GM12872 (cell line): ENCODE measurements at regions not wholly inside any gene's neighbourhood (a gene's known extent, or its start where the extent isn't known, plus 50 kb on each side); places are given as distances from the start of the nearest gene placed in this dataset.

ENCODE experiments used
- TF ChIP-seq, protein P1 (sequence below): IDR thresholded peaks from 3 replicates; pipeline ENCODE4 v1.5.1; 2011; ENCODE audit warnings: low read depth, mild to moderate bottlenecking, low read length, moderate library complexity; ENCODE audit not compliant: insufficient read depth

DNA sequence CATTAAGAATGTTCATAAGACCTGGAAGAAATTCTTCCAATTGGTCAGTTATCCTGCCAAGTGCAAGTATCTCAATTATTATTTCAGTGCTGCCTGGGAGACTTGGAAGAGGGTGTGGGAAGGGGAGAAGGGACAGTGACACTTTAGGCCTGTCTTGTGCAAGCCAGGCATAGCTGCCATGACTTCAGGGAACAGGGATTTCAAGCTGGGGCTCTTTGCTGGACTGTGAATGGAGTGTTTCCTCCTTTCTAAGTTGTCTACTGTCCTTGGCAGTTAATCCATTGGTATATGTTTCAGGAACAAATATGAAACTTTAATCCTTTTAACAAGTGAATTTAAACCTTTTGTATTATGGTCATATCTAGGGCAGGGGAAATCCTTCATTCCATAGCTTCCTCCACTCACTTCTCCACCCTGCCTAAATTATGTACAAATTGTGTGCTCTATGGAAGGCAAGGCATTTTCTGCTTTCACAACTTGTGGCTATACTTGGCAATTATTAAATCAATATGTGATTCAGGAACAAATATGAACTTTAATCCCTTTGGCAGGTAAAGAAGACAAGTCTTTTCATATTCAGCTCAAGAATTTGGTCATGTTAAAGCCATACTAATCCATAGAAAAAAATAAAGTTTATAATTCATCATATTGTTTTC, 72.7 kb upstream of the IL33 start:
- TF ChIP-seq, protein P1, sequence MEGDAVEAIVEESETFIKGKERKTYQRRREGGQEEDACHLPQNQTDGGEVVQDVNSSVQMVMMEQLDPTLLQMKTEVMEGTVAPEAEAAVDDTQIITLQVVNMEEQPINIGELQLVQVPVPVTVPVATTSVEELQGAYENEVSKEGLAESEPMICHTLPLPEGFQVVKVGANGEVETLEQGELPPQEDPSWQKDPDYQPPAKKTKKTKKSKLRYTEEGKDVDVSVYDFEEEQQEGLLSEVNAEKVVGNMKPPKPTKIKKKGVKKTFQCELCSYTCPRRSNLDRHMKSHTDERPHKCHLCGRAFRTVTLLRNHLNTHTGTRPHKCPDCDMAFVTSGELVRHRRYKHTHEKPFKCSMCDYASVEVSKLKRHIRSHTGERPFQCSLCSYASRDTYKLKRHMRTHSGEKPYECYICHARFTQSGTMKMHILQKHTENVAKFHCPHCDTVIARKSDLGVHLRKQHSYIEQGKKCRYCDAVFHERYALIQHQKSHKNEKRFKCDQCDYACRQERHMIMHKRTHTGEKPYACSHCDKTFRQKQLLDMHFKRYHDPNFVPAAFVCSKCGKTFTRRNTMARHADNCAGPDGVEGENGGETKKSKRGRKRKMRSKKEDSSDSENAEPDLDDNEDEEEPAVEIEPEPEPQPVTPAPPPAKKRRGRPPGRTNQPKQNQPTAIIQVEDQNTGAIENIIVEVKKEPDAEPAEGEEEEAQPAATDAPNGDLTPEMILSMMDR = no peak

DNA sequence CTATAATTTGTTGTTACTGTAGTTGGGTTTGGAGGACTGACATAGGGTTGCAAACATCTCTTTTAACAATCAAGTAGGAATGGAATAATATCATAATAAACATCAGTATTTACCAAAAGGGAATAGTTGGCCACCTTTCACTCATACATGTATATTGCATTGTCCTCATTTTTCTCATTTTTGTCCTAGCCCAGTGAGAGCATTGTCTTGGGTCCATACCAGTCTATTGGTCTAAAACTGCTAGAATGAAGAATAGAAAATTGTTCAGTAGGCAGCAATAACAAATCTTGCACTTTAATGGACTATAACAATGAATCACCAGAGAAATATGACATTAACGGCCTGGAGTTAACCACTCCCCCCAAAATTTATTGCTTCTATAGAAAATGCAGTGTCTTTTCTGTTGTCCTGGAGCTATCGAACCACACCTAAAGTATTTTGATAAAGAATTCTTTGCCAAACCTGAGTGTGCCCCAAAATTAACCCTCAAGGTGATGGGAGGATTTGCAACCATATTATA, 80.9 kb upstream of the IL33 start:
- TF ChIP-seq, protein P1 = no peak

DNA sequence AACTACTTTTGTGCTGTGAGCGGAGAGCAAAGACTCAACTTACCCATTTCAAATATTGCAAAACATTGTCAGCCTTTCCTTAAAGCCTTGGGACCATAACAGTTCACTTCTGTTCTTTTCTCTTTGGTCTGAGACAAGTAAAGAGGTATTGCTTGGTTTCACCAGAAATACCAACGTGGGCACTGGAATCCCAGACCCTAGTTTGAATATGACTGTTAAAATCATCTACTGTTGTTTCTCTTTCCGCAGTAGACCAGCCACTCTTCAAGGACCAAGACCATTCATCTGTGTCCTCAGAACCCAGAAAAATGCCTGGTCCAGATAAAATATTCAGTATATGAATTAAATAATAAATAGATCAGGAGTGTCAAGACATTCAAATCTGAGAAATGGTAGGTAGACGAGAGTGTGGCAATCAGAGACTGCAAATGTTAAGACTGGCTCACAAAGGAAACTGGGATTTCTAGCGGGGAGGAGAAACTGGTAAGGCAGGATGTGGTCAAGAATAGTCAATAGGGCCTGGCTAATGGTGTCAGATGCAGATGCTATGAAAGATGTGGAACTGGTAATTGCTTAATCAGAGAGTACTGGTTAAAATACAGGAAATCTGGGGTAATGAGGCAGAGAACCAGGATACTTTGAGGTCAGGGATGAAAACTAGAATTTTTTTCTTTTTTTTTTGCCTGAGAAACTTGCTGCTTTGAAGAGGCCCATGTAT, 82.1 kb upstream of the IL33 start:
- TF ChIP-seq, protein P1 = no peak

DNA sequence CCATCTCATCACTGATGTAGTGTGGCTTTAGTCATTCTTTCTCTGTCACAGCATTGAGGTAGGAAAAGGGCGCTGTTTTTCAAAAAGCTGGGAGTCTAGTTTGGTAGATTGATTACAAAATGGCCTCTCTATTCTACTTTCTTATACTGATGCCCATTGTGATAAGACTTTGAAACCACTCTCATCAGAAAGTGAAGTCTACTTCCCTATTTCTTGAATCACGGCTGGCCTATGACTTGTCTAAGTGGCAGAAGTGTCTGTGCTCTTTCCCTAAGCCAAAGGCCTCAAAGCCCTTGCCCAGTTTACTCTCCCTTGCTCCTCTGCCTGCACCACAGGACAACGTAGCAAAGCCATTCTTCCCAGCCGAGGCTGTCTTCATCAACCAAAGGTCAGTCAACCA, 83.0 kb upstream of the IL33 start:
- TF ChIP-seq, protein P1 = no peak

DNA sequence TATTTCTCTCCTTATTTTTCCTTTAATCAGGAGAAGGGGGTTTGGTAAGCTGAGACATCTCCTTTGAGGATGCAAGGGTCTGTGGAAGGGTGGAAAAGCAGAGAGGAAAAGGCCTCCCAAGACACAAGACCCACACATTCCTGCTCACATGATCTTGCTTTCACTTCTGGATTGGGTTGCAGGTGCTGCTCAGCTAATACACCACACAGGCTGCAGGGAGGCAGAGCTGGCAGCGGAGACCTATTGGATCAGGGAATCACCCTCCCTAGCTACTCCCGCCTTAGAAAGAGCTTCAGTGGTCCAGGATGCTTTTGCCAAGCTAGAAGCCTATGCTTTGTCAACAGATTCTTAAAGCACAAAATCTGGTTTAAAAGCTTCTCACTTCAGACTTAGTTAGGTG, 87.6 kb upstream of the IL33 start:
- TF ChIP-seq, protein P1 = no peak

DNA sequence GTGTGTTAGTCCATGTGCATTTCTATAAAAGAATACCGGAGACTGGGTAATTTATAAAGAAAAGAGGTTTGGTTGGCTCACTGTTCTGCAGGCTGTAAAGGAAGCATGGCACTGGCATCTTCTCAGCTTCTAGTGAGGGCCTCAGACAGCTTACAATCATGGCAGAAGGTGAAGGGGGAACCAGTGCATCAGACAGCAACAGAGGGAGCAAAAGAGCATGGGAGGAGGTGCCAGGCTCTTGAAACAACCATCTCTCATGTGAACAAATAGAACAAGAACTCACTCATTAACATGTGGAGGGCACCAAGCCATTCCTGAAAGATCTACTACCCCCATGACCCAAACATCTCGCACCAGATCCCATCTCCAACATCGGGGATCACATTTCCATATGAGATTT, 89.2 kb upstream of the IL33 start:
- TF ChIP-seq, protein P1 = no peak

DNA sequence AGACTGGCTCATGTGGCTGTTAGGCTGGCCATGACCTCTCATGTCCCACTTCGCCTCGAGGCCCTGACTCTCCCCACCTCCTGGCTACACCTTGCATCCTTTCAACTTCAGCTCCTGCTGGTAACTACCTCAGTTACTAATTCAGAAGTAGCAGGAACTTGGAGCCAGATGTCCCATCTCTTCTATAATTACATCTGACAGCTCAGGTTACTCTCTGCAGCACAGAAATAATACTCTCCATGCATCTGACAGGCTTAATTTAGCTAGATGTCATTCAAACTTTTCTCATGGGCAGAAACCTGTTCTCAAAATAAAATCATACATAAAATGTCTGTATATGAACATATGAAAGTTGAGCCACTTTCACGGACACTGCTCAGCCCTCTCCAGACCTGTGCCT, 92.2 kb upstream of the IL33 start:
- TF ChIP-seq, protein P1 = no peak
